ELR (cell line): ENCODE measurements at regions not wholly inside any gene's neighbourhood (a gene's known extent, or its start where the extent isn't known, plus 50 kb on each side); places are given as distances from the start of the nearest gene placed in this dataset.
"Not testable (repeated sequence)": the region's sequence is repeated elsewhere in the genome, so short reads cannot be mapped to it uniquely, and the experiment has no call there.

Experiments used
- DNase-seq: peaks from one replicate; pipeline ENCODE4 v3.0.0-alpha.2; 2015; ENCODE audit warnings: low read depth

DNA sequence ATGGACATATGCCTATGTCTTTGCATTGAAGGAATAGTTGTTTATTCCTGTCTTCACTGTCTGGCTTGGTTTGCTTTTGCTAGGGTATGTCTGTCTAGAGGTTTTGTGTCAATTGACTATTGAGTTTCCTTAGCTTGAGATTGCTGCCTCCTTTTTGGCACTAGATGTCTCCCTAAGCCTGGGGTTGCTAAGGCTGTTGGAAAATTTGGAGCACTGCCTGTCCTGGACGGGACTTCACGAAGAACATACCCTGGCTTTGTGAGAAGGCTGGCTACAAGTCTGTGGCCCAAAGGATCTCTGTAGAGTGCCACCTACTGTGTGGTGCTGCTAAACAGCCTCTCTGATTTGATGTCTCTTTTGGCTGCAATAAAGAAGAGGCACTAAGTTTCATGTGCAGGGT lies 183.8 kb upstream of the NUDT10 start:
- DNase-seq: no peak

DNA sequence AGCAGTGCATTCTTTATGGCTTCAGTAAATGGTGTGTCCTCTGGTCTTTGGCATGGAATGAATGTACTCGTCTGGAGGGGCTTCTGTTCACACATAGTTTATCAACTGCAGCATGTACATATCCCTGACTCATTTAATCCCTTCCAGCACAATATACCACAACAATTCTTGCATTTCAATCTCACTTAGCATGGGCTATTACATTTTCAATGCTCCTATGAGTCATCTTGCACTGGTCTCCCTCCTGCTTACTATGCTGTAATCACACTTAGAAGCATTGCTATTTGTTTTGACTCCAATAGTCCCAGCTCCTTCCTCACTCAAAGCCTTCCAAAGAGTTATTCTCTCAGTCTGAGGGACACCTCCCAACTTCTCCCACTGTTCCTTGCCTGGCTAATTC lies 180.9 kb upstream of the NUDT10 start:
- DNase-seq: no peak

DNA sequence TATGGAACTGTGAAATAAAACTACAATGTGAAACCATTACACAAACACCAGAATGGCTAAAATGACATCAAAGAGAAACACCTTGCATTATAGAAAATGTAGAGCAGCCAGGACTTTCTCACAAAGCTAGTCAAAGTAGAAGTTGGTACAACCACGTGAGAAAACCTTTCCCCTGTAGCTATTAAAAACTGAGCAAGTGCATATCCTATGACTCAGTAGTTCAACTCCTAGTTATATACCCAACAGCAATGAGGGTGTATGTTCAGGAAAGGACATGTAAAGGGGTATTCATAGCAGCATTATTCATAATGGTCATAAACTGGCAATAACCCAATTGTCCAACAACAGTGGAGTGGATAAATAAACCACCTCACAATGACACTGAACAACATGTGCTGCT lies 177.5 kb upstream of the NUDT10 start:
- no peak for DNase-seq

DNA sequence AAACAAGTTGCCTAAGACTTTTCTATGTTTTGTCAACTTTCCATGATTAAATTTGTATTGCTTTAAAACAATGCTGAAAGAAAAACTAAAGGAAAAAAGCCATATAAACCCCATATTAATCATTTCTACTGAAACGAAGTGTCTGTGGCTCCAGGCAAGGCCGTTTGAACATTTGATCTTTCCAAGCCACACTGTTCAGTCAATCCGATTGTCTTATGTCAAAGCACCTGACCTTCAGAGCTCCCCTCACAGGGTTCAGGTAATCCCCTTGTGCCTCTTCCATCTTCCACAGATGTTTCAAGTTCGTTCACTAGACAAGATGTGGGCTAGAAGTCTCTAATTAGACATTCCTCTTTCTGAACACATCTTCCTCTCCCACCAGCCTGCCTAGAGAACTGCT lies 177.1 kb upstream of the NUDT10 start:
- DNase-seq: no peak

DNA sequence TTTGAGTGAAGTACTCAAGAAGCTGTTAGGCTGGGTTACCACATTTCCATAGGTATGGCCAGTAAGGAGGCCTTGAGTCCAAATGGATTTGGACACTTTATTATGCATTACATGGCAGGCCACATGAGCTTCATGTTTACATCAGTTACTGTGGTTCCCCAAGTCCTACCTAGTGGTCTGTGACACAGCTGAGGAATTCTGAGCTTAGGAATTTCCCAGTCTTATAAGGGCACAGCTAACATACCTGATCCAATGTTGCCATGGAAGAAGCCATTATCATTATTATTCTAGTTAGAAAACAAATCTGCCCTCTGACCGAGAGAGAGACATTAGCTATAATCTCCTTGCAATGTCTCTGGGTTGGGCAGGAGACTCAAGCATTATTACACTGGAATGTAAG lies 174.4 kb upstream of the NUDT10 start:
- DNase-seq: no peak

DNA sequence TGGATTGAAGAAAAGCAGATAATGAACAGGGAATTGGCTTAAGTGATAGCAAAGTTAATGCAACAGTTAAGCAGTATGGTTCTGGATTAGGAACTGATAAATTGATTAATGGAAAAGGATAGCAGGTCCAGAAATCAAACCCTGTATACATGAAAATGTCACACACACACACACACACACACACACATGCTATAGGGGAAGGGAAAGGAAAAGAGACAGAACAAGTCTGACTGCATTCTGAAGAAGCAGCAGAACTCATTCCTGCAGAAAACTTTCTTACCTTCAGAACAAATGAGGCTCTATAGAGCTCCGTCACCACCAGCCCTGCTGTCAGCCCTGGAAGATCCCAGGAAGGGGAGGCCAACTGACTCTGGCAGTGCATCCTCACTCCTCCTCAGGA lies 173.2 kb upstream of the NUDT10 start:
- DNase-seq: not testable (repeated sequence)

DNA sequence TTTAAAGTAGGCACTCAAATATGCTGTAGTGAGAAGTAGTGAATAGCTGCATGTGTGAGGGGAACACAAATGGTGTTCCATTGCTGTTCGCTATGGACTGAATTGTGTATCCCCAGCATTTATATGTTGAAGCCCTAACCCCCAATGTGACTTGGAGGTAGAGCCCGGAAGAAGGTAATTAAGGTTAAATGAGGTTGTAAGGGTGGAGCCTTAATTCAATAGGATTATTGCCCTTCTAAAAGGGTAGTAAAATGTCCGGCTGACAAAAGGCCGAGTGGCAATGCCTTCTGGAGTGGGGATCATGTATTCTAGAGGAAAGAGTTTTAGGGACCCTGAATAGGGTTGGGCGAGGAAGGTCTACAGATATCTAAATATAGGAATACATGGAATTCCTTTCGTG lies 168.9 kb upstream of the NUDT10 start:
- no peak for DNase-seq

DNA sequence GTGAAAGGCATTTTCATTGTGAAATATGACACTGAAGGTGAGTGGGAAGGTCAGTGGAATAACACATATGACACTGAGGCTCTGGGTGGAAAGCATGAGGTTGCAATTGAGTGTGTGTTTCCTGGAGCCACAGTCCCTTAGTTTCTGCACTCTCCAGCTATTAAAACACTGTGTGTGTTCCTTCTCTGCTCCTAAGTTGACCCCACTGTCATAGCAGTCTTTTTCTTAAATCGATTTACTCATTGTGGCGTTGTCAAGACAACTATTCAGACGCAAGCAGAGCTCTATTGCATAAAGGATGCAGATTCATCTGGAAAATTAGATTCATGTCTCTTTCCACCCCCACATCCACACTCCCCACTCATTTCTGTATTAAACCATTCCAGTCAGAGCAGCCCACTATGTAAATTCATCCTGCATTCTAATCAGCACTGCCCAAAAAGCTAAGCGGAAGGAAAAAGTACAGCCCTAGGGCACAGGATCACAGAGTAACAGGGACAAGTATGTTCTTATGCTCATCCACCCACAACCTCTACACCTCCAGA lies 154.2 kb upstream of the NUDT10 start:
- not testable (repeated sequence) for DNase-seq

DNA sequence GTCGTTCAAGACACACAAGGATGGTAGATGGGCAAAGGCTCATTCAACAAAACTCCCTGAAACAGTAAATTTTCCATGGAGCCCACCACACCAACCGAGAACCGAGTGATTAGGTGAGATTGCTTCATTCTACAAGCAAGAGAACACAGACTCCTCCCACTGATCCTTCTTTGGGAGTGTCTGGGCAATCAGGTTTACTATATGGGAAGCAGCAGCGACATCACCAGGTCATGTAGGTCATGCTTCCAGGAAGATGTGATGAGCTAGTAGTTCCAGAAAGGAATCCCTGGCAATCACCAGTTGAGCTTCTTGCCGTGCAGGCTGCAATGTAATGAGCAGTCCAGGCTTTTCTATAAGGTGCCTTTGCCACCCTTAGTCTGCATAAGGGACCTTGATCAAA lies 152.8 kb upstream of the NUDT10 start:
- not testable (repeated sequence) for DNase-seq

DNA sequence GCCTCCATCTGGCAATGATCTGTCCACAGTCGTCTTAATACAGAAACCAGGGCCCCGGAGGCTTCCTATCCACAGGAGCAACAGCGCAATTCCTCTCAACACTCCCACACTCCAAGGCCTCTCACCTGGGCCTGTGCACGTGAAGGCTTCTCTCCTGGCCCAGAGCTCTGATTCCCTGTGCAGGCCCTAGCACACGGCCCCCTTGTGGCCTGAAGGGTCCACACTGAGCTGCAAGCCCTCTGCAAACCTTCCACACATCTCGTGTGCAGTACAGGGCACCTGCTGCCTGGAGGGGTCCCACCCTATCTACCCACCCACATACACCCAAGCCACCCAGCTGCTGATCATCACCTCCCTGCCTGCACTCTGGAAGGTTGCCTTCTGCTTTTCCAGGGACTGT lies 150.1 kb upstream of the NUDT10 start:
- no peak for DNase-seq

DNA sequence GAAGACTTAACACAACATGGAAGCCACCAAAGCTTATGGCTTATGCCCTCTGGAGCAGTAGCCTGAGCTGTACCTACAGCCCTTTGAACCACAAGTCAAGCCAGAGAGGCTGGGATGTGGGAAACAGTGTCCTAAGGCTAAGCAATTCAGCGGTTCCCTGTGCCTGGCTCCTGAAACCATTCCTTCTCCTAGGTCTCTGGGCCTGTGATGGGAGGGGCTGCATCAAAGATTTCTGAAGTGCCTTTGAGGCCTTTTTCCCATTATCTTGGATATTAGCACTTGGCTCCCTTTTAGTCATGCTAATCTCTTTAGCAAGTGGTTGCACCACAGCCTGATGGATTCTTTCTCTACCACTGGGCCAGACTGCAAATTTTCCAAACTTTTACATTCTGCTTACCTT lies 140.5 kb upstream of the NUDT10 start:
- DNase-seq: no peak

DNA sequence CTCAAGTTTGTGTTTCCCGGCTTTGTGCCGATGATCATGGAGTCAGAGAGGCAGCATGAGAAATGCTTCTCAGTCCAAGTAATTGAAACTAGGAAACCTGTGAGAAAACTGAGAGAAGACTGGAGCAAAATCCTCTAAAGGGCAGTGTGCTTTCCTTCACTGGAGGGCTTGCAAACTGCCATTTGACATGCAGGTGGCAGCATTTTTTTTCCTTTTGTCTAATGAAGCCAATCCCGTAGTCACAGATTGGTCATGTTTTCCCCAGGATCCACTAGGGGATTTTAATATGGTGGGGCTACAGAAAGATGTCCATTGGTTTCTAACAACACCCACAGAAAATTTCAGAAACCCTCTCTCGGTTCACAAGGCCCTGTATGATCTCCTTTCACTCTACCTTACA lies 117.4 kb upstream of the NUDT10 start:
- peak; percentile 0 for DNase-seq

DNA sequence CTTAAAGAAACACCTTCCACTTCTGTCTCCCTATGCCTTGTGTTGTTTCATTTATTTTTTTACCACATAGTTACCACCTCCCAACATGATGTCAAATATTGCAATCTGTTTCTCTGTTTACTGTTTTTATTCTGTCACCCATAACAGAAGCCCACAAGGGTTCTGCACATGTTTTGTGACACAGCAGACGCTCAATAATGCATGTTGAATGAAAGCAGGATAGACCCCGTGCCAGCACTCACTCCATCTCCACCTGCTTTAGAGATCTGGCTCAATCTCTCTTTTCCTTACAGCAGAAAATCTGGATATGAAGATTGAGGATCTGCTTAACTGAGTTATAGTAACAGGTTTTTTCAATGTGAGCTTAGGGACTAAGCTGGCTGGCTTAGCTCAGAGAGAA lies 116.8 kb upstream of the NUDT10 start:
- no peak for DNase-seq

DNA sequence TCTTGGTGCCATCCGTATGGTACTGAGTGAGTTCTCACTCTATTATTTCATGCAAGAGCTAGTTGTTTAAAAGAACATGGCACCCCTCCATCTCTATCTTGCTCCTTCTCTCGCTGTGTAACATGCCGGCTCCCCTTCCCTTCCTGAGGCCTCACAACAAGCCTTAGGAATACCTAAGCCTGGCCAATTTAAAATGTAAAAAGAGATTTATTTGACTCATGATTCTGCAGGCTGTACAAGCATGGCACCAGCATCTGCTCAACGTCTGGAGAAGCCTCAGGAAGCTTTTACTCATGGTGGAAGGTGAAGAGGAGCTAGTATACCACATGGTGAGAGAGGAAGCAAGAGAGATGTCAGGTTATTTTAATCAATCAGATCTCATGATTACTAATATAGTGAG lies 90.4 kb upstream of the NUDT10 start:
- DNase-seq: no peak

DNA sequence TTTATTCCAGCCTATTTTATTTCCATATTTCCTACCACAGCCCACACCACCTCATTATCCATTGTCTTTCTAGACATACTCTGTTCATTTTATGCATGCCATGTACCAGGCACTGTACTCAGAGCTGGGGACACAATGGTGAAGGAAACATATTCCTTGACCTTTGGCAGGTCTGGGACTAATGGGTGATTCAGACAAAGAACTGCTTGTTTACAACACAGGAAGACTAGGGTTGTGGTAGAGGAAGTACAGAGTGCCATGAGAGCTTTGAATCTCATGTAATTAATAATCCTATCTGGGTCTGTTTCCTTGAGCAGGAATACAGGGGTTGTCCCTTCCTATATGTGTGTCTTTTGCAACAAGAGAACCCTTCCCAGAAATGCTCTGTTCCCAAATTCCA lies 75.1 kb upstream of the NUDT10 start:
- DNase-seq: no peak

DNA sequence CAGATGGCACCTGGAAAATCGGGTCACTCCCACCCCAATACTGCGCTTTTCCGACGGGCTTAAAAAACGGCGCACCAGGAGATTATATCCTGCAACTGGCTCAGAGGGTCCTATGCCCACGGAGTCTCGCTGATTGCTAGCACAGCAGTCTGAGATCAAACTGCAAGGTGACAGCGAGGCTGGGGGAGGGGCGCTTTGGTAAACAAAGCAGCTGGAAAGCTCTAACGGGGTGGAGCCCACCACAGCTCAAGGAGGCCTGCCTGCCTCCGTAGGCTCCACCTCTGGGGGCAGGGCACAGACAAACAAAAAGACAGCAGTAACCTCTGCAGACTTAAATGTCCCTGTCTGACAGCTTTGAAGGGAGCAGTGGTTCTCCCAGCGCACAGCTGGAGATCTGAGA lies 70.4 kb upstream of the NUDT10 start:
- DNase-seq: not testable (repeated sequence)

DNA sequence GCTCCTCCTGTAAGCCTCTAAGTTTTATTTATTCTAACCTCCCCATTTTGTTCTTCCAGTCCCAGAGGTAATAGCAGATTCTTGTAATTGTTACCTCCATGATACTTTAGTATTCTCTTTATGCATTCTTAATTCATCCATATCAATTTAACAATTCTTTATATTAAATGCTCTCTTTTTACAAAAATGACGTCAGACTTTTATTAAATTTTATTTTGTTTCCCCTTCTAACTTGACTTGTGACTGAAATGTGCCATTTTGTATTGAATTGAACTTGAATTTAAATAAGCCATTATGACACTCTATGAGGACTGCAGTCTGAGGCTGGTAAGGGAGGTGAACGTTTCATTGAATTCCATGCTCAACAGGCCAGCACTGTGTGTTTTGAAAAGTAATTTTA lies 60.0 kb upstream of the NUDT10 start:
- no peak for DNase-seq

DNA sequence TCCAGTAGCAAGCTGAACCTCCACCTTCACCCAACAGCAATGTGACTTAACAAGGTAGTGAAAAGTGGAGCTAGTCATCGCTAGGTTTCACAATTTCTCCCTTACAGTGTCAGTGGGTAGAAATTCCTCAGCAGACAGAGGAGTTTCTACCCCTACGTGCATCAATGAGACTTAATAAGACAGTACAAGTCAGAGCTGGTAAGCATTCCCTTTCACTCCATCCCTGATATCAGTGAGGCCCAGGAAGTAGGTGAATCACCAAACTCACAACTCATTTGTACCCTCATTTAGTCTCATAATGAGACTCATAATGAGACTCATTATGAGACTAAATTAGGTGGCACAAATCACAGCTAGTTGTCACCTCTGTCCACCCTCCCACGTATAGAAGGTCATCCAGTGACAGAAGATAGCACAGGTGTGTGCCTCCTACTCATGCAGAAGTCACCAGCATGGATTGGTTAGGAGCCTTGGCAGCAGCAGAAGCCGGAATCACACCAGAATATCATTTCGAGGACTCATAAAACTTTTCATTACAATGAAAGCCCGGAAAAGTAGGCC lies 50.8 kb upstream of the NUDT10 start:
- DNase-seq: no peak
